Osteoblast (primary cell): ENCODE measurements at regions not wholly inside any gene's neighbourhood (a gene's known extent, or its start where the extent isn't known, plus 50 kb on each side); places are given as distances from the start of the nearest gene placed in this dataset.

Experiments
- DNase-seq: peaks from one replicate; pipeline ENCODE4 v3.0.0; 2011; ENCODE audit warnings: low spot score, mixed read lengths; ENCODE audit not compliant: insufficient read length; ENCODE audit errors: missing footprints
- H2AFZ ChIP-seq: 2 replicates; pipeline ENCODE4 v1.6.0; 2011; ENCODE audit warnings: mild to moderate bottlenecking, low read length
- H3K27ac ChIP-seq: 2 replicates; pipeline ENCODE4 v1.5.1; 2011; ENCODE audit warnings: mild to moderate bottlenecking, low read depth, low read length, moderate library complexity
- H3K27me3 ChIP-seq: 2 replicates; pipeline ENCODE4 v1.6.0; 2012; ENCODE audit warnings: mild to moderate bottlenecking, control low read depth, inconsistent platforms, low read length, moderate library complexity; ENCODE audit not compliant: insufficient read depth
- H3K36me3 ChIP-seq: 2 replicates; pipeline ENCODE4 v1.5.1; 2011; ENCODE audit warnings: mild to moderate bottlenecking, low read length, control low read depth, moderate library complexity; ENCODE audit not compliant: insufficient read depth
- H3K4me1 ChIP-seq: 2 replicates; pipeline ENCODE4 v1.5.1; 2011; ENCODE audit warnings: mild to moderate bottlenecking, low read length, control low read depth, moderate library complexity; ENCODE audit not compliant: insufficient read depth
- H3K4me2 ChIP-seq: 2 replicates; pipeline ENCODE4 v1.6.0; 2011; ENCODE audit warnings: mild to moderate bottlenecking, low read length; ENCODE audit not compliant: insufficient read depth
- H3K4me3 ChIP-seq: fragments of 200-600 bp; sonication (generic); 3 replicates; pipeline ENCODE4 v1.5.1; 2012; ENCODE audit warnings: mild to moderate bottlenecking, low read length, inconsistent platforms; ENCODE audit not compliant: insufficient read depth
- H3K79me2 ChIP-seq: 2 replicates; pipeline ENCODE4 v1.6.0; 2012; ENCODE audit warnings: mild to moderate bottlenecking, low read length, control low read depth, inconsistent platforms; ENCODE audit not compliant: insufficient read depth
- H3K9me3 ChIP-seq: 2 replicates; pipeline ENCODE4 v1.5.1; 2011; ENCODE audit warnings: low read depth, low read length, control low read depth
- H4K20me1 ChIP-seq: 2 replicates; pipeline ENCODE4 v1.6.0; 2012; ENCODE audit warnings: mild to moderate bottlenecking, low read length, control low read depth; ENCODE audit not compliant: insufficient read depth
- TF ChIP-seq, protein P1 (sequence below): IDR thresholded peaks from 2 replicates; pipeline ENCODE4 v1.5.1; 2011; ENCODE audit warnings: mild to moderate bottlenecking, low read depth, low read length, moderate library complexity; ENCODE audit errors: extremely low read depth

DNA sequence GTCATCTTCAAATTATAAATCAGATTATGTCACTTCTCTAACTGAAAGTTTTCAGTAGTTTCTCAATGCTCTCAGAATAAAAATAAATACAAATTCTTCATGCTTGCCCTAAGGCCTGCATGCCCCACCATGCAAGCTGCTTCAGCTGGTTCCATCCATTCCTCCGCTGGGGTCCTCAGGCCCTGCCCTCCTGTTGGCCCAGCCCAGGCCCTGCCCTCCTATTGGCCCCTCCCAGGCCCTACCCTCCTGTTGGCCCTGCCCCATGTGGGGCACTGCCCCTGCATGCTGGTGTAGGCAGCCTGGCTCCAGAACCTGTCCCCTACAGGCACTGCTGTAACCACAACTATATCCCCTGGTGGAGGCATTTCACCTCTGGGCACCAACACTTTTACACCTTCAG lies 109.3 kb upstream of the TCERG1L start:
- no peak overlapping the region for H3K4me3 ChIP-seq
- H3K79me2 ChIP-seq = no peaks in the 10 kb centered on the region
- no peak overlapping the region for H3K27ac ChIP-seq
- no peak overlapping the region for H3K4me2 ChIP-seq
- H3K27me3 ChIP-seq = no peaks in the 10 kb centered on the region
- no peak for DNase-seq
- TF ChIP-seq, protein P1, sequence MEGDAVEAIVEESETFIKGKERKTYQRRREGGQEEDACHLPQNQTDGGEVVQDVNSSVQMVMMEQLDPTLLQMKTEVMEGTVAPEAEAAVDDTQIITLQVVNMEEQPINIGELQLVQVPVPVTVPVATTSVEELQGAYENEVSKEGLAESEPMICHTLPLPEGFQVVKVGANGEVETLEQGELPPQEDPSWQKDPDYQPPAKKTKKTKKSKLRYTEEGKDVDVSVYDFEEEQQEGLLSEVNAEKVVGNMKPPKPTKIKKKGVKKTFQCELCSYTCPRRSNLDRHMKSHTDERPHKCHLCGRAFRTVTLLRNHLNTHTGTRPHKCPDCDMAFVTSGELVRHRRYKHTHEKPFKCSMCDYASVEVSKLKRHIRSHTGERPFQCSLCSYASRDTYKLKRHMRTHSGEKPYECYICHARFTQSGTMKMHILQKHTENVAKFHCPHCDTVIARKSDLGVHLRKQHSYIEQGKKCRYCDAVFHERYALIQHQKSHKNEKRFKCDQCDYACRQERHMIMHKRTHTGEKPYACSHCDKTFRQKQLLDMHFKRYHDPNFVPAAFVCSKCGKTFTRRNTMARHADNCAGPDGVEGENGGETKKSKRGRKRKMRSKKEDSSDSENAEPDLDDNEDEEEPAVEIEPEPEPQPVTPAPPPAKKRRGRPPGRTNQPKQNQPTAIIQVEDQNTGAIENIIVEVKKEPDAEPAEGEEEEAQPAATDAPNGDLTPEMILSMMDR = no peak
- H3K36me3 ChIP-seq = no peaks in the 10 kb centered on the region
- no peak overlapping the region for H2AFZ ChIP-seq
- H3K4me1 ChIP-seq = no peaks in the 10 kb centered on the region
- no peaks in the 10 kb centered on the region for H3K9me3 ChIP-seq
- no peaks in the 10 kb centered on the region for H4K20me1 ChIP-seq

GRCh38 chr10:131421381-131421780 lies 109.9 kb upstream of the TCERG1L start:
- Histone ChIP-seq H4K20me1 (no peaks in the 10 kb centered on the region), H3K9me3 (no peaks in the 10 kb centered on the region), H3K4me3 (no peak overlapping the region), H3K36me3 (no peaks in the 10 kb centered on the region), H3K4me1 (no peaks in the 10 kb centered on the region), H2AFZ (no peak overlapping the region), H3K27me3 (no peaks in the 10 kb centered on the region), H3K27ac (no peak overlapping the region), H3K79me2 (no peaks in the 10 kb centered on the region), H3K4me2 (no peak overlapping the region)
- DNase-seq = no peak
- TF ChIP-seq, protein P1 = no peak

DNA sequence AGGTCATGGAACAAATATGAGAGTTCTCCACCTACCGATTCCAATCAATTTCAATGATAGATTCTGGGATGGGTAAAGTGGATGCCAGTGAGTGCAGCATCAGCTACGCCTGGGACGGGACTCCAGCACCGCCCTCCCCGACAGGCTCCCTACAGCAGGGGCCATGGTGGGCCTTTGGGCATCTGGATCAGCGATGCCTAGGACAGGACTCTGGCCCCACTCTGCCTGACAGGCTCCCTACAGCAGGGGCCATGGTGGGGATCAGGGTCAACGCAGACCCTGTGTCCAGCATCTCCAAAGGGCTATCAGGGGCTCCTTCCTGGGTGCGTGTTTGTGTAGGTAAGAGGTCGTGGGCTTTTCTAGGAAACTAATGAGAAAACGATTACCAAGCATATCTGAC lies 111.2 kb upstream of the TCERG1L start:
- TF ChIP-seq, protein P1 = no peak
- Histone ChIP-seq H3K4me1 (no peaks in the 10 kb centered on the region), H4K20me1 (no peaks in the 10 kb centered on the region), H3K9me3 (no peaks in the 10 kb centered on the region), H3K27ac (no peak overlapping the region), H3K36me3 (no peaks in the 10 kb centered on the region), H3K27me3 (no peaks in the 10 kb centered on the region), H3K79me2 (no peaks in the 10 kb centered on the region), H3K4me2 (no peak overlapping the region), H2AFZ (no peak overlapping the region), H3K4me3 (no peak overlapping the region)
- no peak for DNase-seq

DNA sequence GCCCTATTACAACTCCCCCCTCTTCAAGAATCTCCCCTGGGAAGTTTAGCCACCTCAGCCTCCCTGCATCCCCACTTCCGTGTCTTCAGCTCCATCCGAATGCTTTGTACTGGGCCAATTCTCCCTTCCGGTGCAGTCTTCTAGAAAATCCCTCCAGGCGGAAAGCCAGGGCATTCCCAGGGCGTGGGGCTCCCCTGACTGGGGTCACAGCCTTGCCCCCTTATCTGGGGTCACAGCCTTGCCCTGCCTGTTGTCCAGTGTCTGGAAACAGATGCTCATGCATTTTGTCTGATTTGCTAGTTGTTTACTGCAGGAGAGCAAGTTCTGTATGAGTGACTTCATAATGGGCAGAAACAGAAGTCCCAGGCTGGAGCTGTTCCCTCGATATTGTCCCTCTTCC lies 112.5 kb upstream of the TCERG1L start:
- H4K20me1 ChIP-seq = no peaks in the 10 kb centered on the region
- no peak overlapping the region for H3K4me3 ChIP-seq
- H3K27me3 ChIP-seq = no peaks in the 10 kb centered on the region
- no peak for DNase-seq
- no peaks in the 10 kb centered on the region for H3K9me3 ChIP-seq
- no peaks in the 10 kb centered on the region for H3K36me3 ChIP-seq
- H3K79me2 ChIP-seq = no peaks in the 10 kb centered on the region
- H3K4me2 ChIP-seq = no peak overlapping the region
- H3K4me1 ChIP-seq = no peaks in the 10 kb centered on the region
- TF ChIP-seq, protein P1 = no peak
- H3K27ac ChIP-seq = no peak overlapping the region
- no peak overlapping the region for H2AFZ ChIP-seq
